GM03348 (cell line): ENCODE measurements at regions not wholly inside any gene's neighbourhood (a gene's known extent, or its start where the extent isn't known, plus 50 kb on each side); places are given as distances from the start of the nearest gene placed in this dataset.
"Not testable (repeated sequence)": the region's sequence is repeated elsewhere in the genome, so short reads cannot be mapped to it uniquely, and the experiment has no call there.

Experiments
- DNase-seq: peaks from one replicate; pipeline ENCODE4 v3.0.0; 2012; ENCODE audit warnings: low spot score

- not testable (repeated sequence) for DNase-seq
Measured at GRCh38 chr2:87540242-87540641, 207.6 kb upstream of the PLGLB2 start.

GRCh38 chr2:87542599-87543174, 205.2 kb upstream of the PLGLB2 start:
- not testable (repeated sequence) for DNase-seq

- not testable (repeated sequence) for DNase-seq
Measured at GRCh38 chr2:87543797-87544196, 204.1 kb upstream of the PLGLB2 start.

GRCh38 chr2:87547106-87547505, 200.8 kb upstream of the PLGLB2 start:
- DNase-seq = not testable (repeated sequence)

- DNase-seq = not testable (repeated sequence)
Measured at GRCh38 chr2:87547966-87548365, 199.9 kb upstream of the PLGLB2 start.

GRCh38 chr2:87548681-87549536, 199.0 kb upstream of the PLGLB2 start:
- not testable (repeated sequence) for DNase-seq

- not testable (repeated sequence) for DNase-seq
Measured at GRCh38 chr2:87549561-87550202, 198.2 kb upstream of the PLGLB2 start.

- not testable (repeated sequence) for DNase-seq
Measured at GRCh38 chr2:87554678-87555077, 193.2 kb upstream of the PLGLB2 start.

GRCh38 chr2:87555082-87555481, 192.8 kb upstream of the PLGLB2 start:
- not testable (repeated sequence) for DNase-seq

- DNase-seq = not testable (repeated sequence)
Measured at GRCh38 chr2:87559001-87559400, 188.9 kb upstream of the PLGLB2 start.

GRCh38 chr2:87559735-87560134, 188.2 kb upstream of the PLGLB2 start:
- not testable (repeated sequence) for DNase-seq

- not testable (repeated sequence) for DNase-seq
Measured at GRCh38 chr2:87565116-87565515, 182.8 kb upstream of the PLGLB2 start.

GRCh38 chr2:87566531-87566930, 181.4 kb upstream of the PLGLB2 start:
- DNase-seq = not testable (repeated sequence)

- not testable (repeated sequence) for DNase-seq
Measured at GRCh38 chr2:87567093-87567492, 180.8 kb upstream of the PLGLB2 start.

- not testable (repeated sequence) for DNase-seq
Measured at GRCh38 chr2:87567912-87568311, 180.0 kb upstream of the PLGLB2 start.

- not testable (repeated sequence) for DNase-seq
Measured at GRCh38 chr2:87568554-87569278, 179.2 kb upstream of the PLGLB2 start.

- DNase-seq = not testable (repeated sequence)
Measured at GRCh38 chr2:87569689-87570397, 178.0 kb upstream of the PLGLB2 start.

GRCh38 chr2:87571889-87572465, 175.9 kb upstream of the PLGLB2 start:
- DNase-seq = not testable (repeated sequence)

- not testable (repeated sequence) for DNase-seq
Measured at GRCh38 chr2:87572906-87573305, 175.0 kb upstream of the PLGLB2 start.

GRCh38 chr2:87573386-87574192, 174.3 kb upstream of the PLGLB2 start:
- not testable (repeated sequence) for DNase-seq
